ENCODE measurements at regions not wholly inside any gene's neighbourhood (a gene's known extent, or its start where the extent isn't known, plus 50 kb on each side); places are given as distances from the start of the nearest gene placed in this dataset.

DNA sequence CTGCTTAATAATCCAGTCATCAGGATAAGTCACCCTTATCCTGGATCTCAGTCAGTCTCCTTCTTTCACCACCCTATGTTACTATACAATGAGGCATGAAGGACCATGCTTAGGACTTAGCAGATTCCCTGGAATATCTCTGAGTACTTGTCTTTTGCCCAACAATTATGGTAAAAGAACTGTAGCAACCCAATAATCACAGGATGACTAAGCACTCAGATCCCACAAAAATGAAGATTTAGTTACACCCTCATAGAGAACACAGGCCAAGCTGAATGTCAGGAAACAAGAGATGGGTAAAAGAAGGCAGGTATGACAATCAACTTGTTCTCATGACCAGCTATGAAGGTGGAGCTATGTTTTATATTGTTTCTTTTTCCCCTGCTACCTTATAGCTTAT, 91.4 kb downstream of the EDN1 start:
- H3K4me3 ChIP-seq (replicated peaks; ENCODE audit: low read depth, low read length), result no peak overlapping the region
- no peak for DNase-seq (ENCODE audit: low read depth)
- TF ChIP-seq, protein P1, sequence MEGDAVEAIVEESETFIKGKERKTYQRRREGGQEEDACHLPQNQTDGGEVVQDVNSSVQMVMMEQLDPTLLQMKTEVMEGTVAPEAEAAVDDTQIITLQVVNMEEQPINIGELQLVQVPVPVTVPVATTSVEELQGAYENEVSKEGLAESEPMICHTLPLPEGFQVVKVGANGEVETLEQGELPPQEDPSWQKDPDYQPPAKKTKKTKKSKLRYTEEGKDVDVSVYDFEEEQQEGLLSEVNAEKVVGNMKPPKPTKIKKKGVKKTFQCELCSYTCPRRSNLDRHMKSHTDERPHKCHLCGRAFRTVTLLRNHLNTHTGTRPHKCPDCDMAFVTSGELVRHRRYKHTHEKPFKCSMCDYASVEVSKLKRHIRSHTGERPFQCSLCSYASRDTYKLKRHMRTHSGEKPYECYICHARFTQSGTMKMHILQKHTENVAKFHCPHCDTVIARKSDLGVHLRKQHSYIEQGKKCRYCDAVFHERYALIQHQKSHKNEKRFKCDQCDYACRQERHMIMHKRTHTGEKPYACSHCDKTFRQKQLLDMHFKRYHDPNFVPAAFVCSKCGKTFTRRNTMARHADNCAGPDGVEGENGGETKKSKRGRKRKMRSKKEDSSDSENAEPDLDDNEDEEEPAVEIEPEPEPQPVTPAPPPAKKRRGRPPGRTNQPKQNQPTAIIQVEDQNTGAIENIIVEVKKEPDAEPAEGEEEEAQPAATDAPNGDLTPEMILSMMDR (IDR thresholded peaks at IDR 0.05; ENCODE audit: low read length, missing control alignments), result no peak

DNA sequence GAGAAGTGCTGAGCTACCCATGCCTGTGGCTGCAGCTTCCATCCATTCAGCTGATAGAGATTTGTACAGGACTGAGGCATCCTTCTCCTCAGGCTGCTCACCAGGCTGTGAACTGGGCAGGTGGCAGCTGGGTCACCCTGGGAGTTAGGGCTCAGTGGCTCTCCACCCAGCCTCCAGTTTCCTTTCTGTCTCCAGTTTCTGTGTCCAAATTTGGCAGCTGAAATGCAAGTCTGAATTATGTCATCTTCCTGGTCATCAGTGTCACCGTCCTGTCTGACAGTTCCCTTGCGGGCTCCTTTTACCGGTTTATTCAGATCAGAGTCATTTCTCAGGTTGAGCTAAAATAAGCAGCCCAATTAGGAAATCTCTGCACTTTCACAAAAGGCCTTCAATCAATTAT, 93.3 kb downstream of the EDN1 start:
- TF ChIP-seq, protein P1 (IDR thresholded peaks at IDR 0.05; ENCODE audit: low read length, missing control alignments), result no peak
- no peak for DNase-seq (ENCODE audit: low read depth)
- no peak overlapping the region for H3K4me3 ChIP-seq (replicated peaks; ENCODE audit: low read depth, low read length)

DNA sequence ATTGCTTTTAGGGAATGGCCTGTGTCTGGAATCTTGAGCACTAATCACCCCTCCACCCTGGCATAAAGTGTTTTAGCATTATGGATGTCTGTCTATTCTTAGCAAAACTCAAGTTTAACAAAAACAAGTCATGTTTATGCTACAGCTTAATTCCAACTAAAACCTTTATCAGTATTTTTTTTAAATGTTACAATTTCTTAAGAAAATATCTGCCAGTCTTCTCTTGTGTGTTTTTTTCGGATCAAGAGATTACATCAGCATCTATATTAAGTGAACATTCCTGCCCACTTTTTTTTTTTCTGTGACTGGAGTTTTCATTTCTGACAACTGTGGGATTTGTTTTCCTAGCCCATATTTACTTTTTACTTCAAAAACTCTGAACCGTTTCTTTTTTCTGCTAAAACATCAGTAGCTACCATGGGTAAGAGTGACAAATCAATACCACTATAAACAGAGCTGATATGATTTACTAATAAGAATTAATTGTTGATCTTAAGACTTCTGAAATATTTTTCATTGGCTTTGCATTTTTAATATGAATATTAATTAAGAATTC, 94.3 kb downstream of the EDN1 start:
- no peak for DNase-seq (ENCODE audit: low read depth)
- no peak overlapping the region for H3K4me3 ChIP-seq (replicated peaks; ENCODE audit: low read depth, low read length)
- TF ChIP-seq, protein P1 (IDR thresholded peaks at IDR 0.05; ENCODE audit: low read length, missing control alignments), result no peak

DNA sequence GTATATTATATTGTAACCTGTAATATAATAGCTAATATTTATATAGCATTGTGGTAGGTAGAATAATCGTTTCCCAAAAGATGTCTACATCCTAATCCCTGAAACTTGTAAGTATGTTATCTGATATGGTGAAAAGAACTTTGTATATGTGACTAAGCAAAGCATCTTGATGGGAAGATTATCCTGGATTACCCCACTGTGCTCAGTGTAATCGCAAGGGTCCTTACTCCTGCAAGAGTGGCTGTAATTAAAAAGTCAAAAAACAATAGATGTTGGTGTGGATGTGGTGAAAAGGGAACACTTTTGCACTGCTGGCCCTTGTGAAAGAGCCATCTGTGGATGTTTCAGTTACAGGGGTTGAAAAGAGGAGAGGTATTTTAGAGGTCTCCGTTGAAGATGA, 95.2 kb downstream of the EDN1 start:
- no peak for DNase-seq (ENCODE audit: low read depth)
- TF ChIP-seq, protein P1 (IDR thresholded peaks at IDR 0.05; ENCODE audit: low read length, missing control alignments), result no peak
- H3K4me3 ChIP-seq (replicated peaks; ENCODE audit: low read depth, low read length), result no peak overlapping the region

DNA sequence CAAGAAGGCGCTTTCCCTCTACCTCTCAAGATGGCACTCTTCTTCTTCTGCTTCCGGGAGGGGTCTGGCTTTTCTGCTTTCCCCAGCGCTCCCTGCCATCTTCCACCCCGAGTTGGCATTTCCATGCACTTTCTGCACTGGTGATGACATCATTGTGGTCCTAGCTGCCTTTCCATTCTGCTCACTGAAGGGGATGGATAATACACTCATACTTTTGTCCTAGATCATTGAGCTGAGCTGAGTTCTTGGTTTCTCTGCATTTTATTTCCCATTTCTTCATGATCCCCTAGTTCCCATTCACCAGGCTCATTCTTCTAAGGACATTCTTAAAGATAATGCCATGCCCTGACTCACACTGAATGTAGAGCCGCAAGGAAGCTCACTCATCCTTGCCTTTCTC, 96.7 kb downstream of the EDN1 start:
- DNase-seq (ENCODE audit: low read depth), result no peak
- no peak overlapping the region for H3K4me3 ChIP-seq (replicated peaks; ENCODE audit: low read depth, low read length)
- TF ChIP-seq, protein P1 (IDR thresholded peaks at IDR 0.05; ENCODE audit: low read length, missing control alignments), result no peak

DNA sequence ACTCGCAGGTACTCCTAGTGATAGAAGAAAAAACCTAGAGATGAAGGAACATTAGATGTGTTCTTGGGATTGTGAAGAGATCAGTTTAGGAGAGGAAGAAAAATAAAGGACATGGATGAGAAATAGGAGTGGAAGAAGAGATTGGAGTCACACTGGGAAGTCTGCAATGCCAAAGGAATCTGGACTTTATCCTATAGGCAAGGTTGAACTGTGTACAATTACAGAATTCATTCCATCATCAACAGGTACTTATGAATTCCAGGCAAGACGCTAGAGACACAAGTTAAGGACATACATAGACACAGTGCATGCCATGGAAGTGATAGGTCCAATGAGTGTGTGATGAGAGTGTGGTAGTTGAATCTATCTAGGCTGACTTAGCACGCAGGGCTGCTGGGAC, 101.3 kb downstream of the EDN1 start:
- TF ChIP-seq, protein P1 (IDR thresholded peaks at IDR 0.05; ENCODE audit: low read length, missing control alignments), result no peak
- H3K4me3 ChIP-seq (replicated peaks; ENCODE audit: low read depth, low read length), result no peak overlapping the region
- no peak for DNase-seq (ENCODE audit: low read depth)

DNA sequence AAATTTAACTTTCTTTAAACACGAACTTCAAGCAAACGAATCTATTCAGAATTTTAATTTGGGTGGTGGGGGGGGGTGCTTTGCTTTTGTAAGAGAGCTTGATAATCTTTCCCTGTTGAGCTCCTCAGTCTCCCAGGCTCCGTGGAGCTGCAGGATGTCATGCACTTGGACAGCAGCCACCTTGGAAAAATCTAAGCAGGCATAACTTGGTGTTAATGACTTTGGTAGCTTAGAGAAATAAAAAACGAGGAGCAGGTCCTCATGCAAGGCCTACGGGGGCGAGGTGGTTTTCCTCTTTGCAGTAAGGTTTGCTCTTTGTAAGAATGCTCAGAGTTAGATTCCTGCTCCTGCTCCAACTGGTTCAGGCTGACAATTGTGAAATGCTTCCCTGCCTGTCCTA, 102.3 kb downstream of the EDN1 start:
- TF ChIP-seq, protein P1 (IDR thresholded peaks at IDR 0.05; ENCODE audit: low read length, missing control alignments), result no peak
- DNase-seq (ENCODE audit: low read depth), result no peak
- no peak overlapping the region for H3K4me3 ChIP-seq (replicated peaks; ENCODE audit: low read depth, low read length)

All from fibroblast of pulmonary artery (primary cell).